GM12865 (cell line): ENCODE measurements at regions not wholly inside any gene's neighbourhood (a gene's known extent, or its start where the extent isn't known, plus 50 kb on each side); places are given as distances from the start of the nearest gene placed in this dataset.

Experiments used
- DNase-seq: peaks from one replicate; pipeline ENCODE4 v3.0.0; 2010; ENCODE audit warnings: low read depth
- H3K4me3 ChIP-seq: 2 replicates; pipeline ENCODE4 v1.5.1; 2011; ENCODE audit warnings: mild to moderate bottlenecking, low read depth, low read length, control low read depth
- TF ChIP-seq, protein P1 (sequence below): IDR thresholded peaks from 2 replicates; pipeline ENCODE4 v1.5.1; 2011; ENCODE audit warnings: low read length, control low read depth, low read depth, inconsistent platforms; ENCODE audit not compliant: insufficient read depth; ENCODE audit errors: missing control alignments

DNA sequence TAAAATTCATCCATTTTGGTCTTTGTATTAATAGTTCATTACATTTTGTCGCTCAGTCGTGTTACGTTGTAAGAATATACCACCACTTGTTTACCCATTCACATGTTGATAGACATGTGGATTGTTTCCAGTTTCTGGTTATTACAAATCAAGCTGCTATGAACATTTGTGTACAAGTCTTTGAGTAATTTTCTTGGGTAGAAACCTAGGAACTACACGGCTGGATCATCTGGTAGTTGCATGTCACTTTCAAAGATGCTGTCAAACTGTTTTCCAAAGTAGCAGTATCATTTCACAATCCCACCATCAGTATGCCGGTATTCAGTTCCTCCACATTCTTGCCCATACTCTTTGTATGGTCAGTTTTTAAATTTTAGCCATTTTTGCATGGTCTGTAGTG is 98.0 kb downstream of the GASK1B start:
- TF ChIP-seq, protein P1, sequence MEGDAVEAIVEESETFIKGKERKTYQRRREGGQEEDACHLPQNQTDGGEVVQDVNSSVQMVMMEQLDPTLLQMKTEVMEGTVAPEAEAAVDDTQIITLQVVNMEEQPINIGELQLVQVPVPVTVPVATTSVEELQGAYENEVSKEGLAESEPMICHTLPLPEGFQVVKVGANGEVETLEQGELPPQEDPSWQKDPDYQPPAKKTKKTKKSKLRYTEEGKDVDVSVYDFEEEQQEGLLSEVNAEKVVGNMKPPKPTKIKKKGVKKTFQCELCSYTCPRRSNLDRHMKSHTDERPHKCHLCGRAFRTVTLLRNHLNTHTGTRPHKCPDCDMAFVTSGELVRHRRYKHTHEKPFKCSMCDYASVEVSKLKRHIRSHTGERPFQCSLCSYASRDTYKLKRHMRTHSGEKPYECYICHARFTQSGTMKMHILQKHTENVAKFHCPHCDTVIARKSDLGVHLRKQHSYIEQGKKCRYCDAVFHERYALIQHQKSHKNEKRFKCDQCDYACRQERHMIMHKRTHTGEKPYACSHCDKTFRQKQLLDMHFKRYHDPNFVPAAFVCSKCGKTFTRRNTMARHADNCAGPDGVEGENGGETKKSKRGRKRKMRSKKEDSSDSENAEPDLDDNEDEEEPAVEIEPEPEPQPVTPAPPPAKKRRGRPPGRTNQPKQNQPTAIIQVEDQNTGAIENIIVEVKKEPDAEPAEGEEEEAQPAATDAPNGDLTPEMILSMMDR: no peak
- no peak overlapping the region for H3K4me3 ChIP-seq
- DNase-seq: no peak

DNA sequence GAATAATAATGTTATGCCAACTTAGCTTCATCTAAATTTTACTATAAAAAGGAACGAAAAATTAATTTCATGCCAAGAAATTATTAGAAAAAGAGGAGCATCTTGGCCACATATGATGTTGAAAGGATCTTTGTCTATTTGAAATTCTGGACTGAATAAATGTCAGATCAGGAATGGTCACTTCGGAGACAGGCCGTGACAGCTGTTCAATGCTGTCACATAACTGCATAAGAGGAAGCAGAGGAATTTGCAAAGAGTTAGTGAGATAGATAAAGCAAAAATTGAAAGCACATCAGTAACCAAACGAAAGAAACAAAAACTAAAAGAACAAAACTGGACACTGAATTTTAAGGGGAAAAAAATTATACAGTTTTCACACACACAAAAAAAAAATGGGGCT is 100.9 kb downstream of the GASK1B start:
- no peak for DNase-seq
- TF ChIP-seq, protein P1: no peak

DNA sequence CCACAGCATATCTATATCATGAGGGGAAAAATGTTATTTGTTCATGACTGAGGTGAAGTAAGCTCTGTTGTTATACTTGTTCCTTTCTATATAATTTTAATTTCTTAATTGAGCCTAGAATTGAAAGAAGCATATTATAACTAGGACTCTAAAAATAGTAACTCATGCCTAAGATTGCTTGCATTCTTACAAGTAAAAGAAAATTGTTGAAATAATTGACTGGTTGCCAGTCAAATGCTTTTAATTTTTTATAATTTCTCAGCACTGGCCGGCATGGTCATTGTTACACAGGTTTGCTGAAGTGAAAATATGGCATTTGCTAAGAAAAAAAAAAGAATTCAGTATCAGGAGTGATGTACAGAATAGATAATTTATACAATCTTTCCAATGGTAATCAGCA is 104.8 kb downstream of the GASK1B start:
- no peak overlapping the region for H3K4me3 ChIP-seq
- TF ChIP-seq, protein P1: no peak
- no peak for DNase-seq

More for the DNA sequence above, 100.9 kb downstream of the GASK1B start:
- H3K4me3 ChIP-seq: no peak overlapping the region

DNA sequence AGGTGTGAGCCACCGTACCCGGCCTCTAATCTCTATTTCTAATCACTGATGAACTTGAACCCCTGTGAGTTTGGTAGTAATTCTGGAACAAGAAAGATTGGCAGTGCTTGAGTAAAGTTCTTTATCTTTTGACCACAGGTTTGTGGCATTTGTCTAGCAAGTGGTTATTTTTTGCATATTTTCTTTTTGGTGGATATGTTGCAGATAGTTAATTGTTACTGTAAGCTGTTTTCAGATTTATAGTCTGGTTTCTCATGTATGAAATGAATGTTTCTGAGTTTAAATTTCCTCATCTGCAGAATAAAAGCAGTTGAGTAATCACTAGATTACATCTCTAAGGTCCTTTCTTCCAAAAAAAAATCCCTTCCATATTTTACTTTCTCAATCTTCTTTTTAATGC is 105.2 kb downstream of the GASK1B start:
- DNase-seq: no peak
- TF ChIP-seq, protein P1: no peak
- H3K4me3 ChIP-seq: no peak overlapping the region

DNA sequence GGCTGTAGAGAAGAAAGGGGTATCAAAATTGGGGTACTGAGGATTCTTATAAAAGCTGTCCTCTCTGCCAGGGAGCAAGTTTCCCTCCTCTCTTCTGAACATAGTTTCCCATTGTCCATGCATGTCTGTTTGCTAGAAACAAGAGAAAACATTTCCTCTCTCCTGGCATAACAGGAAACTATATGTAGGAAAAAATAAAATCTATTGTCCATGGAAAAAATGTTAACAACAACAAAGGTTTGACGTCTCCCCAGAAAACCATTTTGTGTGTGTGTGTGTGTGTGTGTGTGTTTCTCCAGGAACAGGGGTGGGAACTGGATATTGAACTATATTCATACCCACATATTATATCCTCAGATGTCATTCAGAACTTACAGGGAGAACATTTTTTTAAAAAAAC is 107.2 kb downstream of the GASK1B start:
- TF ChIP-seq, protein P1: no peak
- no peak overlapping the region for H3K4me3 ChIP-seq
- no peak for DNase-seq

DNA sequence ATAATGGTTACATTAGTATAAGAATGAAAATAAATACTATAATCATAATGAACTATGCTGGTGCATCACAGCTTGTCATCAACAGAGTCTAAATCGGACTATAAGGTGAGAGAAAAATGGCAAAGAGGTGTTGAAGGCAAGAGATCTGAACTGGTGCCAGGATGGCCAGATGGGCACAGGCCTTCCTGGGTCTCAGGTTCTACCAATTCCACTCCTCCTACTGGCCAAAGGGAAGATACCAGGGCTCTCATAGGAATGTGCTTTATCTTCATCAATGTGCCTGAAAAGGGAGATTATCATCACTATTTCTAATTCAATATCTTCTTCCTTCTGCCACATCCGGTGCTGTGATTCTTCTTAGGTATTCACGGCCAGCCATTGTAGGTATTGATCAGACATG is 107.6 kb downstream of the GASK1B start:
- no peak overlapping the region for H3K4me3 ChIP-seq
- DNase-seq: no peak
- TF ChIP-seq, protein P1: no peak

DNA sequence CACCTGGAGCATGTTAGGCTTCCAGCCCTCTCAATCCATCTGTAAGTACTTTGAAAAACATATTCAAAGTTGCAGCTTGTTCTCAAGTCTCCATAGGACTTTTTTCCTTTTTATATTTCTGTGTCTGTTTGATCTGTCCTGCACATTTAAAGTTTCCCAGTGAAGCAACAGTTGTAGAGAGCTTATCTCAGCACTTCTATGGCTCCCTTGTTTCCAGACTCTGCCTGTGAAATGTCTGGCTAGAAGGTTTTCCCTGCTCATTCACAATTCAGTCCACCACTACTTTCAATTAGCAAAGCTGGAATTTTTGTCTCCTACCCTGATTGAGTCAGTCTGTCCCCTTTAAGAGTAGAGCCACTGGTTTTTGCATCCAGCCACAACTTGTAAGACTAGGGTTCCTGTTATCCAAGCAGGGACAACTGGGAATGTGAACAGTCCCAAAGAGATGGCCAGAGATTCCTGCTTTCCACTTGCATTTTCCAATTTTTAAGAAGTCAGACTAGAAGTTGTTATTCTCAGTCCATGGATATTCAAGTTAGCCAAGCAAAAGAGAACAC is 116.1 kb downstream of the GASK1B start:
- no peak overlapping the region for H3K4me3 ChIP-seq
- TF ChIP-seq, protein P1: no peak
- DNase-seq: no peak
